Activated B cell treated with CpG ODN at 0.5 μM for 24 hours (primary cell): ENCODE measurements at regions not wholly inside any gene's neighbourhood (a gene's known extent, or its start where the extent isn't known, plus 50 kb on each side); places are given as distances from the start of the nearest gene placed in this dataset.

Experiments
- ATAC-seq: fragments of 200-7000 bp; cut with Tn5 transposase; one replicate; pipeline ENCODE4 v1.10.0; 2021; ENCODE audit warnings: low read depth, mild to moderate bottlenecking, moderate library complexity
- CTCF ChIA-PET: fragments of 350-600 bp; sonication (Branson Sonifier 250); formaldehyde crosslinking; loops from one replicate; lab custom pipeline; 2021; ENCODE audit warnings: antibody characterized with exemption; lab: Charles Lee
- POLR2A ChIA-PET: fragments of 350-600 bp; sonication (Branson Sonifier 250); formaldehyde crosslinking; loops from one replicate; lab custom pipeline; 2021; ENCODE audit warnings: antibody characterized with exemption; lab: Charles Lee
- DNase-seq: peaks from one replicate; pipeline ENCODE4 v3.0.0; 2022
- H3K27ac Mint-ChIP-seq: one replicate; pipeline ENCODE4 v1.8.0; 2020; ENCODE audit warnings: mixed read lengths
- H3K27me3 Mint-ChIP-seq: one replicate; pipeline ENCODE4 v1.8.0; 2021; ENCODE audit warnings: mixed read lengths
- H3K36me3 Mint-ChIP-seq: one replicate; pipeline ENCODE4 v1.8.0; 2021; ENCODE audit warnings: low read depth, mixed read lengths
- H3K4me1 Mint-ChIP-seq: one replicate; pipeline ENCODE4 v1.8.0; 2021; ENCODE audit warnings: mixed read lengths
- H3K4me3 Mint-ChIP-seq: one replicate; pipeline ENCODE4 v1.8.0; 2020; ENCODE audit warnings: mild to moderate bottlenecking, mixed read lengths
- H3K9me3 Mint-ChIP-seq: one replicate; pipeline ENCODE4 v1.8.0; 2020; ENCODE audit warnings: mixed read lengths
- intact Hi-C: fragments of 100-400 bp; cut with micrococcal nuclease; formaldehyde crosslinking; loops from one replicate; pipeline ENCODE4 v1.15.1; 2024
- TF ChIP-seq, protein P1 (sequence below): fragments of 200-600 bp; IDR thresholded peaks from one replicate; pipeline ENCODE4 v1.8.0; 2022; ENCODE audit warnings: antibody characterized with exemption, mild to moderate bottlenecking

DNA sequence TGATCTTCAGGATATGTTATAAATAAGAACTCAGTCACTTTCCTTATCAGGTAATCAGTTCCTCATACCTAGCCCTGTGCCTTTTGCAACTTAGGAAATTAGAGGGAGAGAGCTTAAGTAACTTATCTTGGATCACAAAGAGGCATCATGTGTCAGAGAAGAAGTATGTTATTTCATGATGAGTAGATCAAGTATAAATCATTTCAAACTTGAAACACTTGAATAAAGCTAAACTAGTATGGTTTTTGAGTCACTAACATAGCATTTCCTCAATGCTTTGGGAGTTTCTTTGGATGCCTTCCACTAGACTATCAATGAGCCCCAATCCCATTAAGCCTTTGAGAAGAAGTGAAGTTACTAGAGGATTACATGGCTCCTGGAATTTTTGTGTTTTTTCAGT, 102.6 kb upstream of the TNFAIP3 start:
- intact Hi-C loops: no loop called here
- ChIA-PET POLR2A (interaction anchor here (0.5 kb wide), 1 partner anchor 22 kb away, joined by 3 read pairs; no protein-coding TSS in a partner anchor), CTCF (no interaction called here)
- no peak for DNase-seq
- no peaks in the 10 kb centered on the region for H3K9me3 Mint-ChIP-seq
- ATAC-seq: no peak
- no peak overlapping the region for H3K4me3 Mint-ChIP-seq
- TF ChIP-seq, protein P1, sequence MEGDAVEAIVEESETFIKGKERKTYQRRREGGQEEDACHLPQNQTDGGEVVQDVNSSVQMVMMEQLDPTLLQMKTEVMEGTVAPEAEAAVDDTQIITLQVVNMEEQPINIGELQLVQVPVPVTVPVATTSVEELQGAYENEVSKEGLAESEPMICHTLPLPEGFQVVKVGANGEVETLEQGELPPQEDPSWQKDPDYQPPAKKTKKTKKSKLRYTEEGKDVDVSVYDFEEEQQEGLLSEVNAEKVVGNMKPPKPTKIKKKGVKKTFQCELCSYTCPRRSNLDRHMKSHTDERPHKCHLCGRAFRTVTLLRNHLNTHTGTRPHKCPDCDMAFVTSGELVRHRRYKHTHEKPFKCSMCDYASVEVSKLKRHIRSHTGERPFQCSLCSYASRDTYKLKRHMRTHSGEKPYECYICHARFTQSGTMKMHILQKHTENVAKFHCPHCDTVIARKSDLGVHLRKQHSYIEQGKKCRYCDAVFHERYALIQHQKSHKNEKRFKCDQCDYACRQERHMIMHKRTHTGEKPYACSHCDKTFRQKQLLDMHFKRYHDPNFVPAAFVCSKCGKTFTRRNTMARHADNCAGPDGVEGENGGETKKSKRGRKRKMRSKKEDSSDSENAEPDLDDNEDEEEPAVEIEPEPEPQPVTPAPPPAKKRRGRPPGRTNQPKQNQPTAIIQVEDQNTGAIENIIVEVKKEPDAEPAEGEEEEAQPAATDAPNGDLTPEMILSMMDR: no peak
- peaks cover 27% of the 10 kb centered on the region for H3K4me1 Mint-ChIP-seq
- no peaks in the 10 kb centered on the region for H3K27me3 Mint-ChIP-seq
- H3K36me3 Mint-ChIP-seq: no peaks in the 10 kb centered on the region
- H3K27ac Mint-ChIP-seq: no peak overlapping the region

GRCh38 chr6:137765059-137765458, 102.0 kb upstream of the TNFAIP3 start:
- ChIA-PET POLR2A (interaction anchor here (0.5 kb wide), 1 partner anchor 23 kb away, joined by 3 read pairs; no protein-coding TSS in a partner anchor), CTCF (no interaction called here)
- intact Hi-C loops: no loop called here
- no peaks in the 10 kb centered on the region for H3K36me3 Mint-ChIP-seq
- no peaks in the 10 kb centered on the region for H3K27me3 Mint-ChIP-seq
- peaks cover 33% of the 10 kb centered on the region for H3K4me1 Mint-ChIP-seq
- no peak overlapping the region for H3K4me3 Mint-ChIP-seq
- no peaks in the 10 kb centered on the region for H3K9me3 Mint-ChIP-seq
- TF ChIP-seq, protein P1: no peak
- no peak for DNase-seq
- no peak overlapping the region for H3K27ac Mint-ChIP-seq
- ATAC-seq: no peak

DNA sequence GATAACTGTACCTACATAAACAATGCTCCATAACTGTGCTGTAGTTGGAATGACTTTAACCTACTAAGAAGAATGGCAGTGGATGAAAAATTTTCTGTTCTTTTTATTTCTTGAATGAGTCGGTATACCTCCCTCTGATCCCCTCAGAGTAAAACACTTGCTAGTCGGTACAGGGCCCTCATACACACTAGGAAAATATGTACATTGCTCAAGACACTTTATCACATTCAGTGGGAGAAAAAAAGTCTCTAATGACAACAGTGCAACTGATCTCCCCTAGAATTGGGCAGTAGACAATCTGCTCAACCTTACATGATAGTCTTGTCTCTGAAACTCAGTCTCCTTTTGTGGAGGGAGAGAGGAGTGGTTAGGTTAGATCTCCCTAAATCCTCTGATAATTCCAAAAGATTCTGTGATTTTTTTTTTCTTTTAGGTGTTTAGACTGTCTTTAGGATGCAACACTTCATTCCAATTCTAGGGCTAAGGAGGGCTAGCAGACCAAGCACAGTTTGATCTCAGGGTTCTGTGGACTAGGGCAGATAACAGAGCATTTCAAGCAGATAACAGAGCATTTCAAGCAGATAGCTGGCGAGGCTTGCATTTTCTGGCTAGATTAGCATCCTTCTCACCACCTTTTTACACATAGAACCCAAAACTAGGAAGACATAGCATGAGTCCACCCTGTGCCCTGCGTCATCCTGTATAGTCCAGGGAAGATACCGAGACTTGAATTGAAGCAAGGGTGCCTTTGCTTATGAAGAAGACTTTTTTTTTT, 100.3 kb upstream of the TNFAIP3 start:
- TF ChIP-seq, protein P1: no peak
- ATAC-seq: no peak
- no peak overlapping the region for H3K4me3 Mint-ChIP-seq
- no peaks in the 10 kb centered on the region for H3K27me3 Mint-ChIP-seq
- no peak overlapping the region for H3K27ac Mint-ChIP-seq
- H3K36me3 Mint-ChIP-seq: no peaks in the 10 kb centered on the region
- no peaks in the 10 kb centered on the region for H3K9me3 Mint-ChIP-seq
- H3K4me1 Mint-ChIP-seq: peaks cover 37% of the 10 kb centered on the region
- intact Hi-C loops: no loop called here
- ChIA-PET CTCF (no interaction called here), POLR2A (no interaction called here)
- no peak for DNase-seq

GRCh38 chr6:137767465-137767864, 99.6 kb upstream of the TNFAIP3 start:
- intact Hi-C loops: no loop called here
- POLR2A ChIA-PET: no interaction called here
- ATAC-seq (no peak), DNase-seq (no peak)
- Mint-ChIP-seq H3K27me3 (no peaks in the 10 kb centered on the region), H3K4me3 (no peak overlapping the region), H3K4me1 (peaks cover 37% of the 10 kb centered on the region), H3K27ac (no peak overlapping the region), H3K9me3 (no peaks in the 10 kb centered on the region), H3K36me3 (no peaks in the 10 kb centered on the region)
- TF ChIP-seq, protein P1: no peak
- CTCF ChIA-PET: no interaction called here

DNA sequence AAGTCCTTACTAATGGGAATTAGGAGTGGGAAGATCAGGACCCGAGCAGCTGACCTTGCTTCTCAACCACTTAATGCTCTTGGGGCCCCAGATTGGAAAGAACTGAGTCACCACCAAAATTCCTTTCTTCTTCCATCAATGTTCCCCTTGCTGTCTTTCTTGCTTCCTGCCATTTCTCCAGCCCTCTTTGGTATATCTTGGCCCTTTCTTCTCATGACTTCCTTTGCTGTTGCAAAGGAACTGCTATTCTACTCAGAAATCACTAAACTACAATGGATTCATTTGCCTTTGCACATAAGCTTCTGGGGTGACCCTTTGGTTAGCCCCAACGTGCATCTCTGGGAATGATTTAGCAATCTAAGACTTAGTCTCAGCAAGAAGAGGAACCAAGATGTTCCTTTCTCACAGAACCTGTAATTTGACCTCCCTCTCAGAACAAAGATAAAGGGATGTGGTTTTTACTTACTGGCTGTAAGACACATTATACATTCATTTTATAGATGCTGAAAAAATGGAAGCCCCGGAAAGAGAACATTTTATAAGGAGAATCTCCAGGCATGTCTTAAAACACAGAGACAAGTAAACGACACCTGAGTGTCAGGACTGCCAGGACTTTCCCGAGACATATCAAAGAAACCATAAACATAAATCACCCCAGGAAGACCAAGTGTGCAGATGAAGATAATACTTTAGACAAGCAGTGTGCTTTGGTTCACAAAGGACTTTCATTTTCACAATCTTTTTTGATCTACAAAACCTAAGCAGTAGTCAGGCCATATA, 99.0 kb upstream of the TNFAIP3 start:
- TF ChIP-seq, protein P1: no peak
- H3K9me3 Mint-ChIP-seq: no peaks in the 10 kb centered on the region
- no peaks in the 10 kb centered on the region for H3K36me3 Mint-ChIP-seq
- H3K4me3 Mint-ChIP-seq: peak overlapping the region; percentile 45
- ATAC-seq (peak; percentile 71), DNase-seq (no peak)
- POLR2A ChIA-PET: no interaction called here
- peak overlapping the region; percentile 75 for H3K27ac Mint-ChIP-seq
- intact Hi-C loops: loop anchor here (2.0 kb wide), 2 partner anchors 13 to 21 kb away; no protein-coding TSS in a partner anchor
- no peaks in the 10 kb centered on the region for H3K27me3 Mint-ChIP-seq
- CTCF ChIA-PET: no interaction called here
- H3K4me1 Mint-ChIP-seq: peaks cover 37% of the 10 kb centered on the region
